SU-DHL-6 (cell line): ENCODE measurements at regions not wholly inside any gene's neighbourhood (a gene's known extent, or its start where the extent isn't known, plus 50 kb on each side); places are given as distances from the start of the nearest gene placed in this dataset.

ENCODE experiments used
- EZH2phosphoT487 ChIP-seq: fragments of 200-600 bp; sonication (generic), shearing (Covaris generic); conservative IDR thresholded peaks from 2 replicates; pipeline ENCODE4 v1.6.1; 2018; ENCODE audit warnings: mild to moderate bottlenecking, antibody characterized with exemption, low read length, moderate library complexity, mixed read lengths
- TF ChIP-seq, protein P1 (sequence below): fragments of 200-600 bp; sonication (generic); IDR thresholded peaks from one replicate; pipeline ENCODE4 v1.5.1; 2017; ENCODE audit warnings: antibody characterized with exemption, mild to moderate bottlenecking, low read length, moderate library complexity; ENCODE audit not compliant: insufficient read depth, poor library complexity, severe bottlenecking

DNA sequence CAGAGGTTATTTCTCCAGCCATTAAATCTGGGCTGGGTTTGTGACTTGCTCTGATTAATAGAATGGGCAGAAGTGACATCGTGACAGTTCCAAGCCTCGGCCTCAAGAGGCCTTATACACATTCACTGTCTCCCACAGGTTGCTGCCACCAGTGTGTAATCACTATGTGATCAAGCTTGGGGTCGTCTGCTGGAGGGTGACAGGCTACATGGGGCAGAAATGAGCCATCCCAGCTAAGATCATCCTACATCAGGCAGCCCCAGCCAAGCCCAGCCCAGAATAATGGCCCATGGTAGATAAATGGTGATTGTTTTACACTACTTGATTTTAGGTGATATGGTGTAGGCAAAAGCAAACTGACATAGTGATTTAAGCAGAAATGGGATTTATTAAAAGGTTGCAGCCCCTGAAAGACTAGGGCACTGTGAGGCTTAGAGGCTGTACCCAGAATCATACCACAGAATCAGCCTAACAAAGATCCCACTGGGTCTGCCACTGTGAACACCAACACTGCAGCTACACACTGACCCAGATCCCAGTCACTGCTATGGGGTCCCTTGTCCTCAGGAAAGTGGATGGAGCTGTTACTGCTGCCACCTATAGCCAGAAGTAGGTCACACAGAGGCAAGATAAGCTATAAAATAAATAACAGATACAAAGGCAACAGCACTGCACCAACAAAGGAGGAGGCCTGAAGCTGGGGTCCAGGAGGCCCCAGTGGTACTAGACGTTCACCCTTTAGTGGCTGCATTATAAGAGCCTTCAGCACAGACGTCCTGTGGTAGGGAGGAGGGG is 159.6 kb upstream of the RBPJ start:
- TF ChIP-seq, protein P1, sequence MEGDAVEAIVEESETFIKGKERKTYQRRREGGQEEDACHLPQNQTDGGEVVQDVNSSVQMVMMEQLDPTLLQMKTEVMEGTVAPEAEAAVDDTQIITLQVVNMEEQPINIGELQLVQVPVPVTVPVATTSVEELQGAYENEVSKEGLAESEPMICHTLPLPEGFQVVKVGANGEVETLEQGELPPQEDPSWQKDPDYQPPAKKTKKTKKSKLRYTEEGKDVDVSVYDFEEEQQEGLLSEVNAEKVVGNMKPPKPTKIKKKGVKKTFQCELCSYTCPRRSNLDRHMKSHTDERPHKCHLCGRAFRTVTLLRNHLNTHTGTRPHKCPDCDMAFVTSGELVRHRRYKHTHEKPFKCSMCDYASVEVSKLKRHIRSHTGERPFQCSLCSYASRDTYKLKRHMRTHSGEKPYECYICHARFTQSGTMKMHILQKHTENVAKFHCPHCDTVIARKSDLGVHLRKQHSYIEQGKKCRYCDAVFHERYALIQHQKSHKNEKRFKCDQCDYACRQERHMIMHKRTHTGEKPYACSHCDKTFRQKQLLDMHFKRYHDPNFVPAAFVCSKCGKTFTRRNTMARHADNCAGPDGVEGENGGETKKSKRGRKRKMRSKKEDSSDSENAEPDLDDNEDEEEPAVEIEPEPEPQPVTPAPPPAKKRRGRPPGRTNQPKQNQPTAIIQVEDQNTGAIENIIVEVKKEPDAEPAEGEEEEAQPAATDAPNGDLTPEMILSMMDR = no peak
- TF ChIP-seq EZH2phosphoT487 = no peak
